HG03108 (cell line): ENCODE measurements at regions not wholly inside any gene's neighbourhood (a gene's known extent, or its start where the extent isn't known, plus 50 kb on each side); places are given as distances from the start of the nearest gene placed in this dataset.

Source experiments
- ATAC-seq: cut with Tn5 transposase; IDR thresholded peaks from one replicate; pipeline ENCODE4 v1.9.1; 2021; ENCODE audit warnings: moderate library complexity; ENCODE audit not compliant: unreplicated experiment

DNA sequence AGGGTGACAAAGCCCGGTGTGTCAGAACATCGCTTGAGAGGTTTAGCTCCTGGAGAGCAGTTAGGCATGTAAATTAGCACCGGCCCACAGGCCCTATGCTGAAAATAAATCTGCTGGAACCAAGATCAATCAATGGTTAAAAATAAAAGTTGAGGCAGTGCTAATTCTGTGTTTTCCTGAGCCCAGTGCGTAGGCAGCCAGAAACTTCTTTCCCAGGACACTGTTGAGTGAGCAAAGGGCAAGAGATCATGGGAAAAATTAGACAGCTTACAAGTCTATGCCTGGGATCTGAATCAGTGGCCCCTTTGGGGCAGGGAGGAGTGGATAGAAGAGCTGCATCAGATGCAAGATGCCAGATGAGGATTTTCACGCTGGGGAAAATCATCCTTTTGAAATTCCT lies 539.2 kb downstream of the BUD13 start:
- no peak for ATAC-seq

DNA sequence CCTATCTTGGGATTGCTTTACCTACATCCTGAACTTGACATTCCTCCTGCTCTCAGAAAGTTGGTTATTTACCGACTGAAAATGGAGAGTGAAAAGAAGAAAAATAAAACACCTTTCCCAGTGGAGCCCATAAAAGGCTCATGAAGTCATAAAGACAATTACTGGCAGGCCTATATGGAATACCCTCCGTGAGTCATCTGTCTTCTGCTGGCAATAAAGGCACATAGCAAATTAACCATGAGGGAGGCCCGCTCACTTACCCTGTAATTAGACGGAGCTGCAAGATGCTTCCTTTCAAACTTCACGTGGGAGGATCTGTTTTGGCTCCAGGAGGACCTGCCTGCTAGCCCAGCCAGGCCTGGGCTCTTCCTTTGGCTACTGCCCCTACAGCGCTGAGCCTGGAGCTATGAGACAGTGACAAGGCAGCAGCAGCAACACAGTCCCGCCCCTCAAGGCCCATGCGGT lies 540.4 kb downstream of the BUD13 start:
- no peak for ATAC-seq

DNA sequence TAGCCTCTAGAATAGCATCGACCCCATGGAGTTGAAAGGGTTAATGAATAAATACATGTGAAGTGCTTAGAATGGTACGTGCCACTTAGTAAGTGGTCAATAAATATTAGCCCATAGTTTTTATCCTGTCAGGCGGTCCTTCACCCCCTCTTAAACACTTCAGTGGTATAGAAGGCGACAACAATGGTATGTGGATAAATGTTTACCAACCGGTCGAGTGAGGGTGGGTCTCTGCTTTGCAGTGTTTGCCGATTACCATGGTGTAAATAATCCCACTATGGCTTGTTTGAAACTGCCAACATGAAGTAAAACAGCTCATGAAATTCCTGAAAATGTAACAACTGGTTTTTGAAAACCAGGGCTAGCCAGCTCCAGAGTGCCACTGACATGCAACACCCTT lies 541.2 kb downstream of the BUD13 start:
- no peak for ATAC-seq

DNA sequence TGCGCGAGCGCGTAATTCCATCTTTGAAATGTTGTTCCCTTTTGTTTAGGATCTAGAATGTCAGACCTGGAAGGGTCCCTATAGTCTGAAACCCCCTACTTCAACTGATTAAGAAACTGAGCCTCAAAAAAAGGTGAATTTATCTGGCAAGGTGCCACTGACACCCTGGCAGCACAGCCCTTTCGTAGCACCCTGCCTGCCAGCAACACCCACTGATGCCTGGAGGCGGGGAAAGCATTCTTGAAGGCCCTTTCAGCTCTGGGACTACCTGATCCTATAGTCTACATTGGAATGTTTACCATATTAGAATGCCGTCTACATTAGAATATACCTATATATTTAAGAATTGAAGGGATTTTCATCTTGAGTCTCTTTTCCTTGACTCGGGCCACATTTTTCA lies 542.3 kb downstream of the BUD13 start:
- ATAC-seq = no peak

DNA sequence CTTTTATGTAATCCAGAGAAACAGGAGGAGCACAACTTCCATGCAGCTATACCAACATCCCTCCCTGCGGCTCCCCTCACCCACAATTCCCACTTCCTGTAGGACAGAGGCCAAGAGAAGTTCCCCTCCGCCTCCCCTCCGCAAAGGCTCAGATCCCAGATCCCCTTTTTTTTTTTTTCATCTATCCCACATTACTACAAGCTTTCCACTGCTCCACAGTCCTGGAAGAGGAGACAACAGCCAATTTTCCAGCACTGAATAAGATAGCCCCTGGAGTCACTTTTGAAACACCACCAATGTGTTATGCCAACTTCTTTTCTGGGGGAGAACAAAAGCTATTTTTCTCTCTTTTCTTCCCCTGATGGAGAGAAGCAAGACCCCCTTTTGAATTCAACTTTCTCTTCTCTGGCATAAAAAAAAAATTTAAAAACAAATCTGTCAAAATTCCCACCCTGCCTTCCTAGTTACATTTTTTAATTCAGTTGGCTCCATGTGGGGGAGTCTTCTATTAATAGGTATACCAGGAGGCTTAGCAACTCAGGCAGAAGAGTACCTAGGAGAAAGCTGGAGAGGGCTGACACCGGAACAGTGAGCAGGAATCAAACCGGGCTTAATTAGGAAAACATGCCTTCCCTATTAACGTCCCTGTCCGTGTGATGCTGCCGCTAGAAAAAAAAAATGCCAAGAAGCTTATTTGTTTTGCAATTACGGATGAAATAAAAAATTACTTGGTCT lies 543.4 kb downstream of the BUD13 start:
- no peak for ATAC-seq

DNA sequence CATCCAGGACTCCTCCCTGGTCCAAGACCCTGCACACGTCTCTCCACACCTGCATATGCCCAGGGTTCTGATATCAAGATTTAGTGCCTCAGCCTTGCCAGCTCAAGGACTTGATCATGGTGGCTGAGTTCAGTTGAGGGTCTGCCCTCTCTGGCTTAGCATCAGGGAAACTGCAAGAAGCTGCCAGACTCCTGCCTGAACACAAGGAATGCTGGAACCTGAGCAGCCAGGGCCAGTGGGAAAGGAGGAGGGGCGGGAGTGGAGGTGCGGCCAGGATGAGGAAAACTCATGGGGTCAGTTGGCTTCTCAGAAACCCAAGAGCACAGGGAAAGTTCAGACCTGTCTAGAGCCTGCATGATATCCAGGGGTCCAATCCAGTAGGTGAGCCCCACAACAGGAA lies 546.1 kb downstream of the BUD13 start:
- no peak for ATAC-seq

DNA sequence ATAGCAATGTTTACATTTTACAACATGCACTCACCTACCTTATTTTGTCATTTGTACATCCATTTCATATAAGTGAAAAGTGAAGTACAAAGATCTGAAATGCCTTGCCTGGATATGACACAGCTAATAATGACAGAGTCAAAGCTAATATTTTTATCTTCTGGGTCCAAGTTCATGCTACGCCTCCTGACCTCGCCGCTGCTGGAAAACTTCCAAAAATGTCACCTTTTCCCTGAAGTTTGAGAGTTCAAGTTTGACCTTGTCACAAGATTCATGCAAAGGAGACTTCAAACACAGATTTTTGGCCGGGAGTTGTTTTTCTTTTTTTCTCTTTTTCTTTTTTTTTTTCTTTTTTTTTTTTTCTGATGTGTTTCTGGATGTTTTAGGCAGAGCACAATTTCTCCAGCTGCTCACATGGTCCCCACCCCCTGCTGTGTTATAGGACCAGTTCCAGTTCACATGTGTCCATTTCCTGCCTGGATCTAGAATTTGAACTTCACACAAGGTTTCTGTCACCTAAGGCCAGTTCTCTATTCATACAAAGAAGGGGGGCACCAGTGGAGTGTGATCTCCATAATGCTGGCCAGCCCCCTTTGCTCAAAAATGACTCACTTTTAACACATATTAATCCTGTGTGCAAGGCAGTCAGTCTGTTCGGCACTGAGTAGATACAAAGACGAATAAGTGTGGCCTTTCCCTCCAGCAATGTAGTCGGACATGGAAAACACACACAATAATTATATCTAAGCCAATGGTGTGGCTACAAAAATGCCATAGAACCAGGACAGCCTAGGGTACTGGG lies 546.8 kb downstream of the BUD13 start:
- ATAC-seq = no peak

DNA sequence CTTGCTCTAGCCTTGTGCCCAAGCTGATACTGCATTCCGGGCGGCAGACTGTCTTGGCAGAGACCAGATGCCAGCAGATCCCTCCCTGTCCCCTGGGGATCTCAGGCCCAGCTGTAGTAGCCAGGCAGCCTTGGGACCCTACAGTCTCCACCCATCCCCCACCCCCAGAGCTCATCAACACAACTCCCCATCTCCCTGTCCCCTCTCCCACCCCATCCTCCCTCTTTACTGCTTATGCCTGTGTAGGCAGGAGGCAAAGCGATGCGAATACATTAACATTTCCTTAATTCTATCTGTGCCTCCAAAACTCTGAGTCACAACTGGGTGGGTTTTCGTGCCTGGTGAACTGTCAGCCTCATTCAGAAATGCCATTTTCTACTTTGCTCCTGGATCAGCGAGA lies 547.6 kb downstream of the BUD13 start:
- no peak for ATAC-seq

DNA sequence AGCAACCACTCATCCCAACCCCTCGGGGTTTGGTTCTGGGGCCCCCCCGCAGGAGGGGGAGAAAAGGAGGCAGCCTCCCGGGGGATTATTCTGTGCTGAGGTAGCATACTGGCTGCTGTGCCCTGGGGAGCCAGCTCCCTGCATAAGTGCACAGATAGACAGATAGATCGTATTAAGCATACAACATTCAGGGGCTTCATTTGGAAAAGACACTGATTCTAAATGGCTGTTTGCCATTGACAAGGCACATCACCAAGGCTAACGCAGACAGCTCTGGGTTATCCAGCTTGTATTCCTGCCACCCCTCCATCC lies 547.9 kb downstream of the BUD13 start:
- ATAC-seq = no peak

DNA sequence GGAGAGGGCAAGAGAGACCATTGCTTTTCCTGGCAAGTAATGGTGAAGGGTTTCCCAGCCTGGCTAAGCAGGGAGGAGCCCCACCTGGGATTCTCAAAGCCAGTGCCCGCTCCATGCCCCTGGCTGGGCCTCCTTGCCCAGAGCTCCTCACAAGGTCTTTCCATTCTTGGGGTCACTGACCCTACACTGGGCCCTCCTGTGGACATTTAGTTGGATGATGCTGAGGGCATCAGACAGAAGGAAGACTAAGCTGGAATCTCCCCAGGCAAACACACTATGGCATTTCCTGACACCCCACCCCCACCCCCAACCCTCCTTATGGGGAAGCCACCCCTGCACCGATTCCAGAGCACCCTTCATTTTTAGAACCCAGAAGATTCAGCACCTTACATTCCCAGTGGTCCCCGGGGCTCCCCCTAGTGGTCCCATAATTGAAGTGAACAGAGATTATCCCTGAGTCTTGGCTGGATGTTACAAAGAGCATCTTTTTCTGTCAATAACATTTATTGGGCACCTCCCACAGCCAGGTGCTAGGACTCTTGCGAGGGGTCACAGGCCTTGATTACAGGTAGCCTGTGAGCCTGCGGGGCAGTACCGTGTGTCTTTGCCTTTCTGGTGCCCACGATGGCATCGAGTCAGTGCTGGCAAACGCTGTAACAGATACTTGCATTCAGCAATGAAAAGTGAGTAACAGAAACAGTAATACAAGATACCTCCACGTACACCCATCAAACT lies 548.5 kb downstream of the BUD13 start:
- ATAC-seq = no peak

DNA sequence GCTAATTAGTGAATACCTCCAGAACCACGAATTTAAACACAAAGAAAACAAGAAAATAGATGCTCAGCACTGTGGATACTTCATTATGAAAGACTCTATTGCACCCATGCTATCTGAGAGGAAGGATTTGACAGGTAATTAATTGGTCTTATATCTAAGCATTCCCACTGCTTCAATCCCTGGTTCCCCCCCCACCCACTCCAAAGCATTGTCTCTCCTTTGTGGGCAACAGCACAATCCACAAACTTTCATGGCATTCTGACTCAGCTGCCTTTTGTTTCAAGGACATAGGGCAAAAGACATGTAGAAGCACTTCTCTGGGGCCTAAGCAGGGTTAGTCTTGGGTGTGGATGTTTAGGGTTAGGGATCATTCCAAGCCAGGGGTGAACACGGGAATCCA lies 551.4 kb downstream of the BUD13 start:
- no peak for ATAC-seq

DNA sequence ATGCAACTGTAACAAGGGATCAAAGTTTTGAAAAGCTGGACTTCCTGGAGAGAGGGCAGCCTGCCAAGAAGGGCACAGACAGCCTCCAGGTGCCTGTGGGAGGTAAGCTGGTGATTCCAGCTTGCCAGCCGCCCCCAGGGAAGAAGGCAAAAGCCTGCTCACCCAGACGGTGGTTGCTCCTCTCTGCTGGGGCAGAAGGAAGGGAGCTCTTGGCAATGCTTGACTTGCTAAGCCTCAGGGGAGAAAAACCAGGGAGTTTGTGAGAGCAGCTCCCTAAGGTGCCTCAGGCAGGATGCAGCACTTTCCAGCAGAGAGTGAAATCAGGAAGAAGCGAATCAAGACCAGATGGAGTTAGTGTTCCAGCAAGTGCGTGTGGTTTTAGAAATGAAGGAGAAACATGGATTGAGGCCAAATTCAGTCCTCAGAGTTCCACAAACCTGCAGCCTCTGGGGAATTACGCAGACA lies 553.6 kb downstream of the BUD13 start:
- no peak for ATAC-seq

DNA sequence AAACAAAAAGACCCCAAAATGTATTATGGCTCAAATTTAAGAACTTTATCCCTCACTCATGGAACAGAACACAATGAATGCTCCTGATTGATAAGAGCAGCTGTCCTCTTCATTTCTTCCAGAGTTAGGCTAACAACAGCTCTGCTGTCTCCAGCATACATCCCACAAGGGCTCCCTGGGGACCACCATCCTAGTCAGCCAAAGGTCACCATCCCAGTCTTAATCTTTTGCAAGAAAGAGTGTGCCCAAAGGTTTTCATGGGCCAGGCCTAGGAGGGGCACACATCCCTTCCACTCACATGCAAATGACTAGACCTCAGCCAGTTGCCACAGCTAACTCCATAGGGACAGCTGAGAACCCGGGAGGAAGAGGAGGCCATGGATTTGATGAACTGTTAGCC lies 555.3 kb downstream of the BUD13 start:
- ATAC-seq = no peak

DNA sequence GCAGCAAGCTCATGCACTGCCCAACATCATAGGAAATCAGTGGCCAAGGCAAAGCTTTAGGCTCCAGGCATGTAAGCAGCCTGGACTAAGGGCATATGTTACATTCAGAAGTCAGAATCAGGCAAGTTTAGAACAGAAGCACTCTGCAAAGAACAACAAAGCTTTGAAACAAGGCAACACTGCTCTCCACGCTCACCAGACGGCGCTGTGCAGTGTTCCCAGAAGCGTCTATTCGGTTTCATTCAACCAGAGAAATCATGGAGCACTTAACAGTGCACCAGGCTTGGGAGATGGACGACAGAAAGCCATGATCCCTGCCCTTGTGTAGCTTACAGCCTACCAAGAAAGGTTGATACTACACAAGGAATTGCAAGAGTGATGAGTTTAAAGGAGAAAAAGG lies 555.8 kb downstream of the BUD13 start:
- no peak for ATAC-seq

DNA sequence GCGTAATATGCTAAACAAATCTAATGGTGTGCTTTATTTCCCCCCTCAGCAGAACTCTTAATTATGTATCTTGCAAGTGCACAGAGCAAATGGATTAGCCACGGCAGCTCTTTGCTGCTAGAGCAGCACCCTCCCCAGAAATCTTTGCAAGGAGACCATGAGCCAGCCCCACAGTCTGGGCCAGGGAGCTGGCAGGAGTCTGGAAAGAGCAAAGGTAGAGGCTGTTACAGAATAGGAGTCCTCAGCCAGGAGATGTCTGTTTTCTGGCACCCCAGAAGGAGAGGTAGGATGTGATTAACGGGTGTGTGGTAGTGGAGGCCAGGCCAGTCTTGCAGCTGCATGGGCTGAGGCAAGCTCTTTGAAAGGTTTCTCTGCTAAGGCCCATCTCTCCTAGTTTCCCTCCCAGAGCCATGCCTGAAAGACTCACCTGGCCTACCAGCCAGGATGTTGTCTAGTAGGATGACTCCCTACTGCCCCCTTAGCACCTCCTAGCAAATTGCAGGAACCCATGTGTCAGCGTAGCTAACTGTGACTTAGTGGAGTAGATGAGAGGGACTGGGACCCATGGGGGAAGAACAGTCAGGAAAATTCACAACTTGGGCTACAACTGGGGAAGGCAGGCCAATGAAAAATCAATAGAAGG lies 557.2 kb downstream of the BUD13 start:
- no peak for ATAC-seq

DNA sequence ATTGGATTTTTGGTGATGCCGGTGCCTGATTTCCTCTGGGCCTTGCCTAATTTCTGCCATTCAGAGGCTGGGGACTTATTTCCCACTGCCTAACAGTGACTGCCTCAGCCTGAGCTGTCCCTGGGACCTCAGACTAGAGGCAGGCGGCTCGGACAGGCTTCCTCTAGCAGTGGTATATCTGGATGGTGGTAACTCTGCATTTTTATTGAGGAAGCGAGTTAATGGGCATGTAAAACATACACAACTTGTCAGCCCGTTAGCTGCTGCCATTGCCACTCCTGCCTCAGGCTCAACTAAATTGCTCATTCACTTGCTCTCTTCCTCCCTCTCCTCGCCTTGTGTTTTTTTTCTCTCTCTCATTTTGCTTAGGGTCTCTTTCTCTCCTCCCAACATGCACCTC lies 561.6 kb downstream of the BUD13 start:
- no peak for ATAC-seq

DNA sequence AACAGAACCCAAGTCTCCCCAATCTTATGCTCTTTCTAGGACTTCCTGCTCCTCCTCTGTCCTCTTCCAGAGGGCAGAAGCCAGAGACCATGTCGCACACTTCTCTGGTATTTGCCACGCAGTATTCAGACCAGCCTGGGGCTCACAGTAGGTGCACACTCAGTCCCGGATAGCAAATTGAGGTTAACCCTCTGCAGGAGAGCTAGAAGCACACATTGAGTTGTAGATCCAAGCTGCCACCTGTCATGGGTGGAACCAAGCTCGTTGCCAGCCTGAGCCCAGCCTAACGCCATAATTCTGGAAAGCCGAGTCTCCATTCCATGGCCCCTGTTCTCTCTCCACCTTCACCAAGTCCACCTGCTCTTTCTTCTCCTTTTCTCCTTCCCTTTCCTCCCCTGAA lies 562.1 kb downstream of the BUD13 start:
- no peak for ATAC-seq

DNA sequence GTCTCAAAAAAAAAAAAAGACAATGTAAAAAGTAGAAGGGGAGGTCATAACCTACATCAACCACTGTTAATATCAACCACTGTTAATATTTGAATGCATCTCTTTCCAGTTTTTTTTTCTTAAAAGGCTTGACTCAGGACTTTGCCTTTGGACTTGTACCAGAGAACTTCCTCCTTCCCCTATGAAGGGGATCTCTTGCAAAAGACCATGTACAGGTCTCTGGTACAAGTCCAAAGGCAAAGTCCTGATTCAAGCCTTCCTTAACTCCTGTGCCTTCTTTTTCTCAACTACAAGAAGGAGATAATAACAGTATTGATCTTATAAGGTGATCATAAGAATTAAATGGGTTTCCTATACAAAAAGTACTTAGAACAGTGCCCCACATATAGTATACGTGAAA lies 563.5 kb downstream of the BUD13 start:
- no peak for ATAC-seq

DNA sequence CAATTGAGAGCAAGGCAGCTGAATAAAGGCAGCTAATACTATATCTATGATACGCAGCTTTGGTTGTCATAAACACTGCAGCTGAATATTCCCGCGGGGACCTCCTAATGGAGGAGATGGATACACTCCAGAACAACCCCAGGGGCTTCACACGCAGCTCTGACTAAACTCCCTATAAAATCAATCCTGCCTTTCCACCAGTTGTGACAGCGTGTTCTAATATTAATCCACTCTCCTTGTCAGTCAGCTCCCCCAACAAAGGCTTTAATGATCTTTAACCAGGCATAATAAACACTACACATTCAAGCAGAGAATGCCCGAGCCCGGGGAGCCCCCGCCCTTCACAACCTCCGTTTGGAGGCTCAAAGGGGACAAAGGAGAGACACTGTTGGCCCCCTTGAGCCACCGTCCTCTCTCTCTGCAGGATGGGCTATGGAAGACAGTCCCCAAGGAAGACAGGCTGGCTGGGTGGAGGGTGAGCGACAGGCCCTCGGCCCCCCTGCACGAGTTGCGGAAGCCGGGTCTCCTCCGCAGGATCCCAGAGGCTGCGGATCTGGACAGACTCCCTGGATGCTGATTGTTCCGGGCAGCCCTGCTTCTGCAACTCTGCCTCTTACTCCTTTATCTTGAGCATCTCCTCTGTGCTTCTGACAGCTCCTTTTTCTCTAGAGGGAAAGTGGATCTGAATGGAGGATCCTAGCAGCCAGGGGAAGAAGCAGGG lies 565.2 kb downstream of the BUD13 start:
- no peak for ATAC-seq

DNA sequence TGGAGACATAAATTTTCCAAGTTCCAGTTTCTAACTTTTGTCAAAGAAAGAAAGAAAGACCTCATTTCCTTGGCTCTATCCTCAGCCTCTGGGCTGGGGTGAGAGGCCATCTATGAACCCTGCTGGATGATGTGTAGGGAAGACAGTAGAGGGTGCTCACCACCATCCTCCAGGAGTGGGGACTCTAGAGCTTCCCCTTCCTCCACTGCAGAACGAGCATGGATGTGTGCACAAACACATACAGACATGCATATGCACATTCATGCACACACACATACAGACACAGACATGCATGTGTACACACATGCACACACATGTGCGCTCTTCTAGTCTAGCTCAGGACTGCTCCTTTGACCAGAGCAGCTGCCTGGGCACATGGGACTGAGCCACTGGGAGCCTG lies 565.8 kb downstream of the BUD13 start:
- no peak for ATAC-seq

DNA sequence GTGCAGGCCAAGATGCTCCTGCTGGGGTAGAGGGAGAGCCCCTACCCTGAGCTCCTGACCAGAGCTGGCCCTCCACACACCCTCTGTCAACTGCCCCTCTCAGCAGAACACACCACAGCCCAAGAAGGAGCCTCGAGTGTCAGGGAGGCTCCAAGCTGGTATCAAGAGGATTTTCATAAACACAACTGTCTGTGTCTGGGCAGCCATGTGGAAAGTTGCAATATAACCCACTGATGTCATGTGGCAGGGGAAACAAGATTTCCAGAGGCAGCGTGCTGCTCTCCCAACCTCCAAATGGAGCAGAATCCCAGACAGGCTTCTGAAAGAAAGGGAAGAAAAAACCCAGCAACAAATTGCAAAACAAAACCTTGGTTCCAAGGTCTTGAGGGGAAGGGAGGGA lies 569.9 kb downstream of the BUD13 start:
- no peak for ATAC-seq
